Sigmoid colon (tissue), 6 donors: ENCODE measurements at regions not wholly inside any gene's neighbourhood (a gene's known extent, or its start where the extent isn't known, plus 50 kb on each side); places are given as distances from the start of the nearest gene placed in this dataset.
"Not testable (repeated sequence)": the region's sequence is repeated elsewhere in the genome, so short reads cannot be mapped to it uniquely, and the experiment has no call there.

Source experiments
- DNase-seq: peaks from one replicate; pipeline ENCODE4 v3.0.0-alpha.2; 2019
- H3K27ac ChIP-seq, 4 donors: fragments of 200-600 bp; sonication (generic); one replicate each; pipeline ENCODE4 v1.5.1; 2016 to 2019; ENCODE audit warnings: mild to moderate bottlenecking in 1 of 4
- H3K27me3 ChIP-seq, 3 donors: fragments of 200-600 bp; sonication (generic); one replicate each; pipeline ENCODE4 v1.5.1; 2019; ENCODE audit warnings: mild to moderate bottlenecking in 1 of 3
- H3K36me3 ChIP-seq, 4 donors: fragments of 200-600 bp; sonication (generic); one replicate each; pipeline ENCODE4 v1.5.1; 2016 to 2019
- H3K4me1 ChIP-seq, 4 donors: fragments of 200-600 bp; sonication (generic); one replicate each; pipeline ENCODE4 v1.5.1; 2017 to 2019
- H3K4me3 ChIP-seq, 4 donors: fragments of 200-600 bp; sonication (generic); one replicate each; pipeline ENCODE4 v1.5.1; 2017 to 2019; ENCODE audit warnings: mild to moderate bottlenecking in 2 of 4, moderate library complexity in 1 of 4
- H3K9me3 ChIP-seq, 4 donors: fragments of 200-600 bp in 3 of 4; sonication (generic) in 3 of 4; one replicate each; pipeline versions ENCODE4 v1.5.1 to v1.6.1; 2013 to 2019
- EP300 ChIP-seq, 4 donors: sonication (generic); formaldehyde crosslinking; IDR thresholded peaks; one replicate each; pipeline ENCODE4 v1.6.1; 2017; ENCODE audit warnings: antibody characterized with exemption in 4 of 4
- POLR2A ChIP-seq, 2 donors: fragments of 450-650 bp; IDR thresholded peaks; one replicate each; pipeline ENCODE4 v1.6.1; 2016; ENCODE audit warnings: antibody characterized with exemption in 2 of 2, mild to moderate bottlenecking in 2 of 2, moderate library complexity in 2 of 2
- POLR2AphosphoS5 ChIP-seq, 4 donors: sonication (generic); formaldehyde crosslinking; IDR thresholded peaks; one replicate each; pipeline ENCODE4 v1.6.1; 2017; ENCODE audit warnings: antibody characterized with exemption in 4 of 4
- WGBS, 2 donors: extraction: QIAGEN DNeasy Blood & Tissue Kit; methylation state at CpG; one replicate each; pipeline ENCODE4 v1.1.7; 2013; 5-methylcytosine and 5-hydroxymethylcytosine counted together
- intact Hi-C: fragments of 100-400 bp; cut with DNase I; formaldehyde crosslinking; loops from one replicate; pipeline ENCODE4 v1.15.1; 2023
- TF ChIP-seq, protein P1 (sequence below), 4 experiments: fragments of 450-650 bp in 3 of 4; fragments of 200-600 bp in 1 of 4; IDR thresholded peaks; one replicate each; pipeline ENCODE4 v1.5.1; 2016 to 2019; ENCODE audit warnings: antibody characterized with exemption in 4 of 4, mild to moderate bottlenecking in 3 of 4, moderate library complexity in 2 of 4
- donor health status: healthy with polysubstance abuse.
- donor health status: healthy.

DNA sequence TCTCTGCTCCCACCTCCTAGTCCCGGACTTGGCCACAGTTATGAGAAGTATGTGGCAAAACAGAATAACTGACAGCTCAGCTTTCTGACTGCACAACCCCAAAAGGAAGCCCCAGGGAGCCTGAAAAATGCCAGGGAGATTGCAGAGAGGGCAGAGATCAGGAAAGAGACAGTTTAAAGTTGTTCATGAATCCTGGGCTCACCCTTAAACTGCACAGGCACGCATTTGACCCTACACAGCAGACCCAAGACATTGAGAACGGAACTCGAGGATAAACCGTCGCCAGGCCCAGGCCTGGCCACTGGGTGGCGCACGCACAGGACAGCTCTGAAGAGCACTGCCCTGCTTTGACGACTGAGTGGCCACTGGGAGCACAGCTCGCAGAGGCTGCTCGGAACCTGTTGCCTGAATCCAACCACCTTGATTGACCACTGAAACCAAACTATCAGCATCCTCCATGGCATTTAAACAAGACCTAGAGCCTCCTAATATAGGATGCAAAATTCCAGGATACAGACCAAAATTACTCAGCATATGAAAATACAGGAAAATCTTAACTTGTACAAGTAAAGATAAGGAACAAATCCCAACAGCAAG lies 114.0 kb downstream of the C16orf95 start:
- DNase-seq = no peak

DNA sequence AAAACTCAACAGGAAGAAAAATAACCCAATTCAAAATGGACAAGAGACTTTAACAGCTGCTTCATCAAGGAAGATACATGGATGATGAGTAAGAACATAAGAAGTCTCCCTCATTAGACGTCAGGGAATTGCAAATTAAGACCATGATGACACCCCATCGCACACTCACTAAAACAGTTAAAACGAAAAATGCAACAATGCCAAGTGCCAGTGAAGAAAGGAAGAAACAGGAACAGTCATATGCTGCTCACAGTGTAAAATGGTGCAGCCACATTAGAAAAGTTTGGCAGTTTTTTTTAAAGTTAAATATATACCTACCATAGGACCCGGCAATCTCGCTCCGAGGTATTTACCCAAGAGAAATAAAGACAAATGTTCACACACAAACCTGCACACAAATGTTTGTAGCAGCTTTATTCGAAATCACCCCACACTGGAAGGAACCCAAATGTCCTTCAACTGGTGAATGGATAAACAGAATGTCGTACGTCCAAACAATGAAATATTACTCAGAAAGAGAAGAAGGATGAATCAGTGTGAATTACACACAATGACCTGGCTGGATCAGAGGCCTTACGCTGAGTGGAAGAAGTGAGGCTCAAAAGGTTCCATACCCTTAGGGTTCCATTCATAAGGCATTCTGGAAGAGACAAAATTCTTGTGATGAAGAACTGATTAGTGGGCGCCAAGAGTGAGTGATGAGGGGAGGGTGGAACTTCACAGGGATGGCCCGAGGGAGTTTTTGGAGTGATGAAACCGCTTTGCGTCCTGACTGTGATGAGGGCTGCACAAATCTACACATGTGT lies 110.3 kb downstream of the C16orf95 start:
- no peak overlapping the region for H3K4me3 ChIP-seq
- H3K36me3 ChIP-seq = no peaks in the 10 kb centered on the region
- no peak for DNase-seq
- TF ChIP-seq, protein P1, sequence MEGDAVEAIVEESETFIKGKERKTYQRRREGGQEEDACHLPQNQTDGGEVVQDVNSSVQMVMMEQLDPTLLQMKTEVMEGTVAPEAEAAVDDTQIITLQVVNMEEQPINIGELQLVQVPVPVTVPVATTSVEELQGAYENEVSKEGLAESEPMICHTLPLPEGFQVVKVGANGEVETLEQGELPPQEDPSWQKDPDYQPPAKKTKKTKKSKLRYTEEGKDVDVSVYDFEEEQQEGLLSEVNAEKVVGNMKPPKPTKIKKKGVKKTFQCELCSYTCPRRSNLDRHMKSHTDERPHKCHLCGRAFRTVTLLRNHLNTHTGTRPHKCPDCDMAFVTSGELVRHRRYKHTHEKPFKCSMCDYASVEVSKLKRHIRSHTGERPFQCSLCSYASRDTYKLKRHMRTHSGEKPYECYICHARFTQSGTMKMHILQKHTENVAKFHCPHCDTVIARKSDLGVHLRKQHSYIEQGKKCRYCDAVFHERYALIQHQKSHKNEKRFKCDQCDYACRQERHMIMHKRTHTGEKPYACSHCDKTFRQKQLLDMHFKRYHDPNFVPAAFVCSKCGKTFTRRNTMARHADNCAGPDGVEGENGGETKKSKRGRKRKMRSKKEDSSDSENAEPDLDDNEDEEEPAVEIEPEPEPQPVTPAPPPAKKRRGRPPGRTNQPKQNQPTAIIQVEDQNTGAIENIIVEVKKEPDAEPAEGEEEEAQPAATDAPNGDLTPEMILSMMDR (IDR thresholded peaks at IDR 0.05) = no peak
- no peak for TF ChIP-seq POLR2AphosphoS5 (IDR thresholded peaks at IDR 0.05)
- TF ChIP-seq POLR2A (IDR thresholded peaks at IDR 0.05) = no peak
- no peak for TF ChIP-seq EP300 (IDR thresholded peaks at IDR 0.05)
- peaks cover 0 to 4% (median 0%) of the 10 kb centered on the region in 3 donors for H3K27me3 ChIP-seq
- intact Hi-C loops = no loop called here
- H3K4me1 ChIP-seq = no peaks in the 10 kb centered on the region
- 63 to 78% methylated on average over 14 of the region's 14 CpGs for WGBS, 2 donors
- no peaks in the 10 kb centered on the region for H3K9me3 ChIP-seq
- peak overlapping the region in 2 of 4 donors; percentile 59 for H3K27ac ChIP-seq

More for the DNA sequence above, 114.0 kb downstream of the C16orf95 start:
- TF ChIP-seq, protein P1 (IDR thresholded peaks at IDR 0.05) = peak in 3 of 4 experiments; percentile 27 to 45 (median 42)
- TF ChIP-seq POLR2AphosphoS5 (IDR thresholded peaks at IDR 0.05) (no peak), POLR2A (IDR thresholded peaks at IDR 0.05) (no peak), EP300 (IDR thresholded peaks at IDR 0.05) (no peak)
- Histone ChIP-seq H3K4me1 (no peaks in the 10 kb centered on the region), H3K36me3 (no peaks in the 10 kb centered on the region), H3K27ac (no peak overlapping the region), H3K4me3 (no peak overlapping the region), H3K27me3 (peaks cover 0 to 11% (median 0%) of the 10 kb centered on the region in 3 donors), H3K9me3 (no peaks in the 10 kb centered on the region)
- intact Hi-C loops = no loop called here
- 9 to 20% methylated on average over 11 of the region's 11 CpGs for WGBS, 2 donors

DNA sequence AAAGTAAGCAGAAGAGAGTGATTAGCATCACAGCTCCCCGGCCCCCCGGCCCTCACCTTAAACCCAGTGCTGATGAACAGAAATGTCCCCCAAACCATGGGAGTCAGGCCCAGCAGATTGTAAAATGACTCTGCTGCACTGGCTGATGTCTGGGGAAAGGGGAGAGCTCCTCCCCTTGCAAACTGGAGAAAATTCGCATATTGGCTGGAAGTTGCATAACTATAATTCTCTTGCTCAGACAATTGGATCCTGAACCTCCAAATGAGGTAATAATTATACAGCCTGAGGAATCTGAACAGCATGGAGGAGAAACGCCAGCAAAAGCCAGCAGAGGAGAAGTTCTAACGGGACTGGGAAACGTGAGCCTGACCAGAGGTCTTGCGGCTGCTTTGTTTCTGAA lies 109.7 kb downstream of the C16orf95 start:
- DNase-seq = peak; percentile 67
- 63 to 74% methylated on average over 7 of the region's 7 CpGs for WGBS, 2 donors
- H3K9me3 ChIP-seq = no peaks in the 10 kb centered on the region
- no peak overlapping the region for H3K4me3 ChIP-seq
- intact Hi-C loops = no loop called here
- no peaks in the 10 kb centered on the region for H3K36me3 ChIP-seq
- TF ChIP-seq POLR2A (IDR thresholded peaks at IDR 0.05) (no peak), POLR2AphosphoS5 (IDR thresholded peaks at IDR 0.05) (peak in 1 of 4 donors; percentile 9), EP300 (IDR thresholded peaks at IDR 0.05) (no peak)
- TF ChIP-seq, protein P1 (IDR thresholded peaks at IDR 0.05) = no peak
- H3K4me1 ChIP-seq = no peaks in the 10 kb centered on the region
- H3K27ac ChIP-seq = peak overlapping the region; percentile 42 to 59 (median 52)
- H3K27me3 ChIP-seq = peaks cover 0 to 4% (median 0%) of the 10 kb centered on the region in 3 donors

DNA sequence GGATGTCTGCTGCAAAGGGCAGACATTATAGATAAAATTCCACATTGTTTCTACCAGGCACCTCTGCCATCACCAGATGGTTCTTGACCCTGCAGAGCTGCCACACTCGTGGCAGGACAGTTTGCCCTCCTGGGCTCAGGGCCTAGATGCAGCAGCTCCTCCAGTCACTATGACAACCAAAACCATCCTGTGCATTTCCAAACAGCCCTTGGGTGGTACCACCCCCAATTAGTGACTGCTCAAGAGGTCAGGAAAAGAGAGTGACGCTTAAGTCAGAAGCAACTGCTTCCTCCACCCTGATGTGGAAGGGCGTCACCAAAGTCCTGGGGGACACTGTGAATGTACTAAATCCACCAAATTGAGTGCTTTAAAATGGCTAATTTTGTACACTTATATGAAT lies 109.2 kb downstream of the C16orf95 start:
- Histone ChIP-seq H3K9me3 (no peaks in the 10 kb centered on the region), H3K36me3 (no peaks in the 10 kb centered on the region), H3K27me3 (peaks cover 0 to 4% (median 0%) of the 10 kb centered on the region in 3 donors), H3K4me1 (no peaks in the 10 kb centered on the region), H3K4me3 (no peak overlapping the region), H3K27ac (peak overlapping the region; percentile 42 to 59 (median 52))
- TF ChIP-seq EP300 (IDR thresholded peaks at IDR 0.05) (no peak), POLR2AphosphoS5 (IDR thresholded peaks at IDR 0.05) (no peak), POLR2A (IDR thresholded peaks at IDR 0.05) (no peak)
- TF ChIP-seq, protein P1 (IDR thresholded peaks at IDR 0.05) = no peak
- intact Hi-C loops = no loop called here
- DNase-seq = no peak
- WGBS, 2 donors = 70 to 83% methylated on average over 3 of the region's 3 CpGs

DNA sequence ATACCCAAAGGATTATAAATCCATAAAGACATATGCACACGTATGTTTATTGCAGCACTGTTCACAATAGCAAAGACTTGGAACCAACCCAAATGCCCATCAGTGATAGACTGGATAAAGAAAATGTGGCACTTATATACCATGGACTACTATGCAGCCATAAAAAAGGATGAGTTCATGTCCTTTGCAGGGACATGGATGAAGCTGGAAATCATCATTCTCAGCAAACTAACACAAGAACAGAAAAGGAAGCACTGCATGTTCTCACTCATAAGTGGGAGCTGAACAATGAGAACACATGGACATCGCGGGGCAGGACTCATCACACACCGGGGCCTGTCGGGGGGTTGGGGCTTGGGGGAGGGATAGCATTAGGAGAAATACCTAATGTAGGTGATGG lies 108.2 kb downstream of the C16orf95 start:
- H3K36me3 ChIP-seq, H3K9me3 ChIP-seq, intact Hi-C loops, H3K27me3 ChIP-seq, H3K27ac ChIP-seq, H3K4me3 ChIP-seq, H3K4me1 ChIP-seq, DNase-seq: not testable (repeated sequence)
- 80 to 91% methylated on average over 5 of the region's 5 CpGs for WGBS, 2 donors
